ENCODE measurements at regions not wholly inside any gene's neighbourhood (a gene's known extent, or its start where the extent isn't known, plus 50 kb on each side); places are given as distances from the start of the nearest gene placed in this dataset.

DNA sequence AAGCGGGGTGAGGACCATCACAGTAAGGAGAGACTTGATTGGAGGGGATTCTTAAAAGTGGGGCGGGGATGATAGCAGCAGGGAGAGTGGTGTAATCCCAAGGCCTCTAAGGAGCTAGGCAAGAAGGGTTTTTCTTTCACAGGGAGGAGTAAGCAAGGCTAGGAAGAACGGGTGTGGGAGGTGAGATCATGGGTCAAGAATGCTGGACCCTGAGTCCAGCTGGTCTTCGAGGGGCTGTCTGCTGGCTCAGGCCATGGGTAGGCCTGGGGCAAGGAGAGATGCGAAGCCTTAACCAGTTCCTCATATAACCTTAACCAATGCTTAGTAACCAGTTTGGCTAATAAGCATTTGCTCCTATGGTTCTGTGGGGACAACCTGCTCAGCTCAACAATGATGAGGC is 599.1 kb downstream of the NPHP4 start:
- TF ChIP-seq, protein P1, sequence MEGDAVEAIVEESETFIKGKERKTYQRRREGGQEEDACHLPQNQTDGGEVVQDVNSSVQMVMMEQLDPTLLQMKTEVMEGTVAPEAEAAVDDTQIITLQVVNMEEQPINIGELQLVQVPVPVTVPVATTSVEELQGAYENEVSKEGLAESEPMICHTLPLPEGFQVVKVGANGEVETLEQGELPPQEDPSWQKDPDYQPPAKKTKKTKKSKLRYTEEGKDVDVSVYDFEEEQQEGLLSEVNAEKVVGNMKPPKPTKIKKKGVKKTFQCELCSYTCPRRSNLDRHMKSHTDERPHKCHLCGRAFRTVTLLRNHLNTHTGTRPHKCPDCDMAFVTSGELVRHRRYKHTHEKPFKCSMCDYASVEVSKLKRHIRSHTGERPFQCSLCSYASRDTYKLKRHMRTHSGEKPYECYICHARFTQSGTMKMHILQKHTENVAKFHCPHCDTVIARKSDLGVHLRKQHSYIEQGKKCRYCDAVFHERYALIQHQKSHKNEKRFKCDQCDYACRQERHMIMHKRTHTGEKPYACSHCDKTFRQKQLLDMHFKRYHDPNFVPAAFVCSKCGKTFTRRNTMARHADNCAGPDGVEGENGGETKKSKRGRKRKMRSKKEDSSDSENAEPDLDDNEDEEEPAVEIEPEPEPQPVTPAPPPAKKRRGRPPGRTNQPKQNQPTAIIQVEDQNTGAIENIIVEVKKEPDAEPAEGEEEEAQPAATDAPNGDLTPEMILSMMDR (IDR thresholded peaks at IDR 0.05): no peak
- TF ChIP-seq POLR2A (IDR thresholded peaks at IDR 0.05): no peak

Measured in lower leg skin (tissue), 3 donors.